Fibroblast of lung (primary cell): ENCODE measurements at regions not wholly inside any gene's neighbourhood (a gene's known extent, or its start where the extent isn't known, plus 50 kb on each side); places are given as distances from the start of the nearest gene placed in this dataset.

Experiments used
- DNase-seq, 2 donors: peaks; one replicate each; pipeline versions ENCODE4 v3.0.0 to v3.0.0-alpha.2; 2010; ENCODE audit warnings: low read depth in 2 of 2
- H2AFZ ChIP-seq: 2 replicates; pipeline ENCODE4 v1.5.1; 2012; ENCODE audit warnings: low read length, control low read depth, inconsistent platforms
- H3K27ac ChIP-seq: 2 replicates; pipeline ENCODE4 v1.5.1; 2011; ENCODE audit warnings: low read length, control low read depth; ENCODE audit not compliant: insufficient read depth
- H3K27me3 ChIP-seq: 2 replicates; pipeline ENCODE4 v1.5.1; 2011; ENCODE audit warnings: mild to moderate bottlenecking, low read length; ENCODE audit not compliant: control insufficient read depth, insufficient read depth
- H3K36me3 ChIP-seq: 2 replicates; pipeline ENCODE4 v1.5.1; 2011; ENCODE audit warnings: low read length; ENCODE audit not compliant: control insufficient read depth, insufficient read depth
- H3K4me1 ChIP-seq: 2 replicates; pipeline ENCODE4 v1.5.1; 2011; ENCODE audit warnings: low read length; ENCODE audit not compliant: control insufficient read depth, insufficient read depth; ENCODE audit errors: extremely low read depth
- H3K4me2 ChIP-seq: 2 replicates; pipeline ENCODE4 v1.5.1; 2011; ENCODE audit warnings: low read length, control low read depth; ENCODE audit not compliant: insufficient read depth; ENCODE audit errors: extremely low read depth
- H3K4me3 ChIP-seq, 4 experiments: fragments of 200-600 bp in 1 of 4; sonication (generic) in 1 of 4; replicated peaks in 1 of 4; 2 replicates each; pipeline ENCODE4 v1.5.1; 2011 to 2016; ENCODE audit warnings: low read length in 4 of 4, low read depth in 3 of 4, mild to moderate bottlenecking in 3 of 4, control low read depth in 2 of 4, inconsistent platforms in 1 of 4, mixed read lengths in 1 of 4; ENCODE audit not compliant: insufficient read depth in 1 of 4; ENCODE audit errors: control extremely low read depth in 1 of 4
- H3K79me2 ChIP-seq: 2 replicates; pipeline ENCODE4 v1.5.1; 2012; ENCODE audit warnings: mild to moderate bottlenecking, low read length, inconsistent platforms; ENCODE audit not compliant: control insufficient read depth, insufficient read depth
- H3K9ac ChIP-seq: 2 replicates; pipeline ENCODE4 v1.5.1; 2011; ENCODE audit warnings: mild to moderate bottlenecking, low read length, control low read depth; ENCODE audit not compliant: insufficient read depth
- H3K9me3 ChIP-seq: 2 replicates; pipeline ENCODE4 v1.5.1; 2012; ENCODE audit warnings: low read depth, low read length; ENCODE audit not compliant: control insufficient read depth, insufficient read depth
- H4K20me1 ChIP-seq: 2 replicates; pipeline ENCODE4 v1.5.1; 2011; ENCODE audit warnings: low read length; ENCODE audit not compliant: control insufficient read depth, insufficient read depth; ENCODE audit errors: extremely low read depth
- CTCF ChIP-seq, 2 donors: IDR thresholded peaks in 1 of 2; conservative IDR thresholded peaks in 1 of 2; 1 replicate in 1 of 2; 2 replicates in 1 of 2; pipeline ENCODE4 v1.5.1; 2011 to 2012; ENCODE audit warnings: low read length in 2 of 2, control low read depth in 1 of 2, inconsistent platforms in 1 of 2, low read depth in 1 of 2, mild to moderate bottlenecking in 1 of 2
- EZH2 ChIP-seq: IDR thresholded peaks from 2 replicates; pipeline ENCODE4 v1.5.1; 2012; ENCODE audit warnings: low read length, control low read depth, mild to moderate bottlenecking; ENCODE audit errors: missing control alignments

GRCh38 chr7:12786494-12786893 lies 99.1 kb downstream of the ARL4A start:
- Histone ChIP-seq H3K27ac (no peak overlapping the region), H3K27me3 (no peaks in the 10 kb centered on the region), H3K4me2 (no peak overlapping the region), H3K79me2 (no peaks in the 10 kb centered on the region), H3K9me3 (no peaks in the 10 kb centered on the region), H3K9ac (no peak overlapping the region), H3K4me3 (no peak overlapping the region), H4K20me1 (no peaks in the 10 kb centered on the region), H3K36me3 (no peaks in the 10 kb centered on the region), H3K4me1 (no peaks in the 10 kb centered on the region), H2AFZ (no peak overlapping the region)
- TF ChIP-seq EZH2 (no peak), CTCF (conservative IDR thresholded peaks at IDR 0.05 in 1 of 2, IDR thresholded peaks at IDR 0.05 in 1 of 2; ENCODE audit: low read depth in 1 of 2, low read length in 2 of 2) (no peak)
- DNase-seq = no peak

- TF ChIP-seq EZH2 = no peak
- no peak for TF ChIP-seq CTCF (conservative IDR thresholded peaks at IDR 0.05 in 1 of 2, IDR thresholded peaks at IDR 0.05 in 1 of 2; ENCODE audit: low read depth in 1 of 2, low read length in 2 of 2)
- DNase-seq = no peak
- H3K27me3 ChIP-seq = no peaks in the 10 kb centered on the region
- H2AFZ ChIP-seq = no peak overlapping the region
- no peak overlapping the region for H3K4me2 ChIP-seq
- no peaks in the 10 kb centered on the region for H3K79me2 ChIP-seq
- H3K27ac ChIP-seq = no peak overlapping the region
- no peaks in the 10 kb centered on the region for H4K20me1 ChIP-seq
- H3K9ac ChIP-seq = no peak overlapping the region
- no peaks in the 10 kb centered on the region for H3K36me3 ChIP-seq
- no peaks in the 10 kb centered on the region for H3K4me1 ChIP-seq
- H3K4me3 ChIP-seq = no peak overlapping the region
- no peaks in the 10 kb centered on the region for H3K9me3 ChIP-seq
Observed at GRCh38 chr7:12788171-12788570, 100.7 kb downstream of the ARL4A start.

- Histone ChIP-seq H3K4me1 (no peaks in the 10 kb centered on the region), H3K4me3 (no peak overlapping the region), H3K4me2 (no peak overlapping the region), H3K79me2 (no peaks in the 10 kb centered on the region), H3K27me3 (no peaks in the 10 kb centered on the region), H2AFZ (no peak overlapping the region), H3K9me3 (no peaks in the 10 kb centered on the region), H4K20me1 (no peaks in the 10 kb centered on the region), H3K36me3 (no peaks in the 10 kb centered on the region), H3K9ac (no peak overlapping the region), H3K27ac (no peak overlapping the region)
- DNase-seq = no peak
- TF ChIP-seq EZH2 (no peak), CTCF (conservative IDR thresholded peaks at IDR 0.05 in 1 of 2, IDR thresholded peaks at IDR 0.05 in 1 of 2; ENCODE audit: low read depth in 1 of 2, low read length in 2 of 2) (no peak)
Observed at GRCh38 chr7:12788591-12788990, 101.2 kb downstream of the ARL4A start.
